Duodenal mucosa (tissue), 2 donors: ENCODE measurements at regions not wholly inside any gene's neighbourhood (a gene's known extent, or its start where the extent isn't known, plus 50 kb on each side); places are given as distances from the start of the nearest gene placed in this dataset.
"Not testable (repeated sequence)": the region's sequence is repeated elsewhere in the genome, so short reads cannot be mapped to it uniquely, and the experiment has no call there.

Experiments used
- H3K27ac ChIP-seq: one replicate; pipeline ENCODE4 v1.7.0; 2013; ENCODE audit warnings: low read depth, low read length
- H3K27me3 ChIP-seq, 2 donors: one replicate each; pipeline ENCODE4 v1.7.0; 2013; ENCODE audit warnings: low read length in 2 of 2, control low read depth in 1 of 2; ENCODE audit not compliant: insufficient read depth in 2 of 2, control insufficient read depth in 1 of 2
- H3K36me3 ChIP-seq, 2 donors: one replicate each; pipeline ENCODE4 v1.7.0; 2013; ENCODE audit warnings: low read length in 2 of 2, control low read depth in 1 of 2; ENCODE audit not compliant: insufficient read depth in 2 of 2, control insufficient read depth in 1 of 2
- H3K4me1 ChIP-seq, 2 donors: one replicate each; pipeline ENCODE4 v1.7.0; 2013; ENCODE audit warnings: low read length in 2 of 2, control low read depth in 1 of 2; ENCODE audit not compliant: insufficient read depth in 2 of 2, control insufficient read depth in 1 of 2
- H3K4me3 ChIP-seq, 2 donors: one replicate each; pipeline ENCODE4 v1.7.0; 2013; ENCODE audit warnings: low read length in 2 of 2, low read depth in 1 of 2
- H3K9ac ChIP-seq, 2 donors: one replicate each; pipeline ENCODE4 v1.7.0; 2013; ENCODE audit warnings: low read length in 2 of 2, low read depth in 1 of 2
- H3K9me3 ChIP-seq, 2 donors: one replicate each; pipeline ENCODE4 v1.7.0; 2013; ENCODE audit warnings: low read length in 2 of 2, control low read depth in 1 of 2; ENCODE audit not compliant: control insufficient read depth in 1 of 2

GRCh38 chr6:11423667-11424066 is 113.9 kb upstream of the TMEM170B start:
- H3K27ac ChIP-seq, result no peak overlapping the region
- H3K27me3 ChIP-seq, result no peaks in the 10 kb centered on the region
- H3K9me3 ChIP-seq, result no peaks in the 10 kb centered on the region
- peaks cover 5 to 9% of the 10 kb centered on the region in 2 donors for H3K4me1 ChIP-seq
- H3K36me3 ChIP-seq, result no peaks in the 10 kb centered on the region
- H3K4me3 ChIP-seq, result no peak overlapping the region
- no peak overlapping the region for H3K9ac ChIP-seq

- Histone ChIP-seq H3K9ac (no peak overlapping the region), H3K4me3 (no peak overlapping the region), H3K36me3 (no peaks in the 10 kb centered on the region), H3K27me3 (no peaks in the 10 kb centered on the region), H3K4me1 (peaks cover under 1 to 5% of the 10 kb centered on the region in 2 donors), H3K27ac (no peak overlapping the region), H3K9me3 (no peaks in the 10 kb centered on the region)
Observed at GRCh38 chr6:11423072-11423471, 114.5 kb upstream of the TMEM170B start.

GRCh38 chr6:11419763-11420453 is 117.6 kb upstream of the TMEM170B start:
- no peaks in the 10 kb centered on the region for H3K9me3 ChIP-seq
- no peaks in the 10 kb centered on the region for H3K27me3 ChIP-seq
- H3K9ac ChIP-seq, result no peak overlapping the region
- no peaks in the 10 kb centered on the region for H3K4me1 ChIP-seq
- H3K4me3 ChIP-seq, result no peak overlapping the region
- H3K27ac ChIP-seq, result no peak overlapping the region
- H3K36me3 ChIP-seq, result no peaks in the 10 kb centered on the region

GRCh38 chr6:11418290-11418905 is 119.2 kb upstream of the TMEM170B start:
- no peaks in the 10 kb centered on the region for H3K36me3 ChIP-seq
- no peaks in the 10 kb centered on the region for H3K27me3 ChIP-seq
- H3K4me1 ChIP-seq, result no peaks in the 10 kb centered on the region
- no peaks in the 10 kb centered on the region for H3K9me3 ChIP-seq
- no peak overlapping the region for H3K4me3 ChIP-seq
- no peak overlapping the region for H3K27ac ChIP-seq
- no peak overlapping the region for H3K9ac ChIP-seq

- no peak overlapping the region for H3K9ac ChIP-seq
- no peak overlapping the region for H3K4me3 ChIP-seq
- H3K4me1 ChIP-seq, result no peaks in the 10 kb centered on the region
- no peaks in the 10 kb centered on the region for H3K36me3 ChIP-seq
- no peak overlapping the region for H3K27ac ChIP-seq
- H3K27me3 ChIP-seq, result no peaks in the 10 kb centered on the region
- H3K9me3 ChIP-seq, result no peaks in the 10 kb centered on the region
Observed at GRCh38 chr6:11416936-11417576, 120.5 kb upstream of the TMEM170B start.

GRCh38 chr6:11416099-11416935 is 121.2 kb upstream of the TMEM170B start:
- H3K9me3 ChIP-seq, H3K9ac ChIP-seq, H3K27ac ChIP-seq, H3K36me3 ChIP-seq, H3K4me1 ChIP-seq, H3K27me3 ChIP-seq, H3K4me3 ChIP-seq: not testable (repeated sequence)

- Histone ChIP-seq H3K4me3 (no peak overlapping the region), H3K27me3 (no peaks in the 10 kb centered on the region), H3K9me3 (no peaks in the 10 kb centered on the region), H3K27ac (no peak overlapping the region), H3K9ac (no peak overlapping the region), H3K4me1 (no peaks in the 10 kb centered on the region), H3K36me3 (no peaks in the 10 kb centered on the region)
Observed at GRCh38 chr6:11415557-11415956, 122.0 kb upstream of the TMEM170B start.

- no peak overlapping the region for H3K4me3 ChIP-seq
- H3K9ac ChIP-seq, result no peak overlapping the region
- no peak overlapping the region for H3K27ac ChIP-seq
Observed at GRCh38 chr6:11414176-11414963, 123.2 kb upstream of the TMEM170B start.

GRCh38 chr6:11413728-11414127 is 123.8 kb upstream of the TMEM170B start:
- Histone ChIP-seq H3K4me1 (no peaks in the 10 kb centered on the region), H3K9me3 (no peaks in the 10 kb centered on the region), H3K27ac (no peak overlapping the region), H3K4me3 (no peak overlapping the region), H3K27me3 (no peaks in the 10 kb centered on the region), H3K9ac (no peak overlapping the region), H3K36me3 (no peaks in the 10 kb centered on the region)

More at GRCh38 chr6:11414176-11414963, 123.2 kb upstream of the TMEM170B start:
- Histone ChIP-seq H3K4me1 (no peaks in the 10 kb centered on the region), H3K9me3 (no peaks in the 10 kb centered on the region), H3K36me3 (no peaks in the 10 kb centered on the region), H3K27me3 (no peaks in the 10 kb centered on the region)
